Bronchial epithelial cell (primary cell): ENCODE measurements at regions not wholly inside any gene's neighbourhood (a gene's known extent, or its start where the extent isn't known, plus 50 kb on each side); places are given as distances from the start of the nearest gene placed in this dataset.

ENCODE experiments used
- DNase-seq: peaks from one replicate; pipeline ENCODE4 v3.0.0-alpha.2; 2010; ENCODE audit warnings: low read depth
- FAIRE-seq: peaks from 2 replicates; lab custom pipeline; 2011; peaks lifted over from hg19 to GRCh38; lab: Jason Lieb, UNC
- H3K27me3 ChIP-seq: 2 replicates; pipeline ENCODE4 v1.5.1; 2011; ENCODE audit warnings: low read length; ENCODE audit not compliant: control insufficient read depth, insufficient read depth
- H3K36me3 ChIP-seq: 2 replicates; pipeline ENCODE4 v1.5.1; 2011; ENCODE audit warnings: low read length; ENCODE audit not compliant: control insufficient read depth, insufficient read depth
- H3K4me3 ChIP-seq: 2 replicates; pipeline ENCODE4 v1.5.1; 2011; ENCODE audit warnings: mild to moderate bottlenecking, low read depth, low read length, control low read depth
- CTCF ChIP-seq: IDR thresholded peaks from 2 replicates; pipeline ENCODE4 v1.5.1; 2011; ENCODE audit warnings: mild to moderate bottlenecking, moderate library complexity, low read length, control low read depth, inconsistent platforms; ENCODE audit not compliant: insufficient read depth, severe bottlenecking

GRCh38 chr17:72258711-72259110 is 137.9 kb downstream of the SOX9 start:
- Histone ChIP-seq H3K4me3 (no peak overlapping the region), H3K27me3 (no peaks in the 10 kb centered on the region), H3K36me3 (no peaks in the 10 kb centered on the region)
- no peak for TF ChIP-seq CTCF
- DNase-seq, result no peak
- no peak for FAIRE-seq

GRCh38 chr17:72259922-72260321 is 139.1 kb downstream of the SOX9 start:
- Histone ChIP-seq H3K36me3 (no peaks in the 10 kb centered on the region), H3K27me3 (no peaks in the 10 kb centered on the region), H3K4me3 (no peak overlapping the region)
- FAIRE-seq (no peak), DNase-seq (no peak)
- TF ChIP-seq CTCF, result no peak

- DNase-seq (no peak), FAIRE-seq (no peak)
- Histone ChIP-seq H3K27me3 (no peaks in the 10 kb centered on the region), H3K4me3 (no peak overlapping the region), H3K36me3 (no peaks in the 10 kb centered on the region)
- no peak for TF ChIP-seq CTCF
Observed at GRCh38 chr17:72262766-72263165, 141.9 kb downstream of the SOX9 start.

GRCh38 chr17:72264682-72265405 is 144.0 kb downstream of the SOX9 start:
- Histone ChIP-seq H3K36me3 (no peaks in the 10 kb centered on the region), H3K4me3 (no peak overlapping the region), H3K27me3 (peaks cover 3% of the 10 kb centered on the region)
- FAIRE-seq (peak; percentile 18), DNase-seq (no peak)
- TF ChIP-seq CTCF, result no peak

GRCh38 chr17:72266112-72266775 is 145.4 kb downstream of the SOX9 start:
- TF ChIP-seq CTCF, result no peak
- FAIRE-seq (no peak), DNase-seq (peak; percentile 50)
- H3K27me3 ChIP-seq, result peaks cover 3% of the 10 kb centered on the region
- no peak overlapping the region for H3K4me3 ChIP-seq
- no peaks in the 10 kb centered on the region for H3K36me3 ChIP-seq

- no peak for TF ChIP-seq CTCF
- DNase-seq (no peak), FAIRE-seq (no peak)
- Histone ChIP-seq H3K27me3 (peaks cover 3% of the 10 kb centered on the region), H3K36me3 (no peaks in the 10 kb centered on the region), H3K4me3 (no peak overlapping the region)
Observed at GRCh38 chr17:72267601-72268000, 146.8 kb downstream of the SOX9 start.
